MM.1S (cell line): ENCODE measurements at regions not wholly inside any gene's neighbourhood (a gene's known extent, or its start where the extent isn't known, plus 50 kb on each side); places are given as distances from the start of the nearest gene placed in this dataset.
"Not testable (repeated sequence)": the region's sequence is repeated elsewhere in the genome, so short reads cannot be mapped to it uniquely, and the experiment has no call there.

ENCODE experiments used
- DNase-seq: peaks from one replicate; pipeline ENCODE4 v3.0.0-alpha.2; 2015
- H2AFZ ChIP-seq: fragments of 300-600 bp; sonication (generic); 2 replicates; pipeline ENCODE4 v1.6.0; 2016; ENCODE audit warnings: antibody characterized with exemption, low read length
- H3F3A ChIP-seq: fragments of 300-600 bp; sonication (generic); 2 replicates; pipeline ENCODE4 v1.6.1; 2016; ENCODE audit warnings: mild to moderate bottlenecking, antibody characterized with exemption, low read length, moderate library complexity, mixed read lengths; ENCODE audit not compliant: insufficient read depth
- H3K27ac ChIP-seq: fragments of 300-600 bp; sonication (generic); 2 replicates; pipeline ENCODE4 v1.5.1; 2016; ENCODE audit warnings: mild to moderate bottlenecking, low read length
- H3K27me3 ChIP-seq: fragments of 300-600 bp; sonication (generic); replicated peaks from 2 replicates; pipeline ENCODE4 v1.6.0; 2016; ENCODE audit warnings: low read length; ENCODE audit not compliant: insufficient read depth
- H3K36me3 ChIP-seq: fragments of 300-600 bp; sonication (generic); replicated peaks from 2 replicates; pipeline ENCODE4 v1.6.1; 2016; ENCODE audit warnings: mild to moderate bottlenecking, low read length, mixed read lengths; ENCODE audit not compliant: insufficient read depth
- H3K4me1 ChIP-seq: fragments of 300-600 bp; sonication (generic); 2 replicates; pipeline ENCODE4 v1.6.1; 2016; ENCODE audit warnings: low read length, mixed read lengths
- H3K4me2 ChIP-seq: fragments of 300-600 bp; sonication (generic); 2 replicates; pipeline ENCODE4 v1.6.0; 2016; ENCODE audit warnings: low read depth, low read length
- H3K4me3 ChIP-seq: fragments of 300-600 bp; sonication (generic); 2 replicates; pipeline ENCODE4 v1.5.1; 2016; ENCODE audit warnings: low read length, mixed read lengths
- H3K79me2 ChIP-seq: fragments of 300-600 bp; sonication (generic); 2 replicates; pipeline ENCODE4 v1.6.1; 2016; ENCODE audit warnings: mixed run types, low read length, mixed read lengths
- H3K9ac ChIP-seq: fragments of 300-600 bp; sonication (generic); 2 replicates; pipeline ENCODE4 v1.6.1; 2016; ENCODE audit warnings: low read length, mixed read lengths
- H3K9me2 ChIP-seq: fragments of 300-600 bp; sonication (generic); replicated peaks from 2 replicates; pipeline ENCODE4 v1.6.1; 2016; ENCODE audit warnings: mild to moderate bottlenecking, low read length, mixed read lengths; ENCODE audit not compliant: insufficient read depth
- H3K9me3 ChIP-seq: fragments of 300-600 bp; sonication (generic); replicated peaks from 2 replicates; pipeline ENCODE4 v1.6.1; 2016; ENCODE audit warnings: mild to moderate bottlenecking, low read length, mixed read lengths; ENCODE audit not compliant: insufficient read depth
- H4K20me1 ChIP-seq: fragments of 300-600 bp; sonication (generic); 2 replicates; pipeline ENCODE4 v1.6.1; 2016; ENCODE audit warnings: mild to moderate bottlenecking, low read length, moderate library complexity, mixed read lengths; ENCODE audit not compliant: insufficient read depth
- EZH2 ChIP-seq: fragments of 300-600 bp; sonication (generic); optimal IDR thresholded peaks from 2 replicates; pipeline ENCODE3; 2017; ENCODE audit warnings: low read depth, mild to moderate bottlenecking, antibody characterized with exemption, low read length, mixed read lengths
- EZH2phosphoT487 ChIP-seq: fragments of 300-600 bp; sonication (generic); IDR thresholded peaks from 2 replicates; pipeline ENCODE4 v1.6.1; 2018; ENCODE audit warnings: antibody characterized with exemption, low read length
- TF ChIP-seq, protein P1 (sequence below): fragments of 300-600 bp; sonication (generic); IDR thresholded peaks from 2 replicates; pipeline ENCODE4 v1.5.1; 2016; ENCODE audit warnings: antibody characterized with exemption, low read length, mixed read lengths

DNA sequence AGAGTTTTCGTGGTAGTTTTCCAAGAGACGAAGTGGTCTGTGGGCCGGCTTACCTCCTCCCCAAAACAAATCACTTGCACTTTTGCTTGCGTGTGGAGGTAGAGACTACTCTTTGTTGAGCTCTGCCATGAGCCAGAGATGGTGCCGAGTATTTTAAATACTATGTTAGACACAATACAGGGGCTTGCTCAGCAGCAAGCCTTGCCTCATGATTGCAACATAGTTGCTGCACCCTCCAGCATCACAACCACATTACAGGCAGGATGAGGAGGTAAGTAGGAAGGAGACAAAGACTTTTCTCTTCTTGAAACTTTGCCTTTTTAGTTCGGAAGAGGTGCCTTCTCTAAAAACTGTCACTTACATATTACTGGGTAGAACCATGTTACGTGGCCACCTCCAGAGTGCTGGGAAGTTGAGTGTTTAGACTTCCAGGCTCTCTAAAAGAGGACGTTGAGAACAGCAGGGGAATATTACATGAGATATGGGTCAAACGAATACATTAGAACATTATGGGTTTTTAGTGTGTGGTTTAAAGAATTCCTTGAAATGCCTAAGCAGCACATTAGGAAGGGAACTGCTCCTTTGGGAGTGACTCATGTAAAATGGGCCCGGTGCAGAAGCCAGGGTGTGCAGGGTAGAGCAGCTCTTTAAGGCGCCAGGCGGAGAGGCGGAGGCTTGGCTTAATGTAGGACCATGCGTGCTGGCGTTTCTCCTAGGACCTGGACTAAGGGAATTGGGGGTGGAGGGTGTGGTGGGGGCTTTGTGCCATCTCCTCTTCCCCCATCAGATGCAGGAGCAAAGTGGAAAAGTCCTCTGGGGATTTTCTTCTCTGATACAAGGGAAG is 110.6 kb upstream of the PRMT8 start:
- Histone ChIP-seq H4K20me1 (no peaks in the 10 kb centered on the region), H3K27ac (no peak overlapping the region), H3K79me2 (no peaks in the 10 kb centered on the region), H3K4me1 (no peaks in the 10 kb centered on the region), H3K4me3 (no peak overlapping the region), H3K9me3 (no peaks in the 10 kb centered on the region), H3F3A (no peaks in the 10 kb centered on the region), H3K36me3 (no peaks in the 10 kb centered on the region), H3K4me2 (no peak overlapping the region), H3K9ac (no peak overlapping the region), H3K27me3 (peaks cover 4% of the 10 kb centered on the region; the same call in 1 of the 2 replicates), H2AFZ (no peak overlapping the region), H3K9me2 (no peaks in the 10 kb centered on the region)
- DNase-seq, result no peak
- no peak for TF ChIP-seq EZH2
- TF ChIP-seq, protein P1, sequence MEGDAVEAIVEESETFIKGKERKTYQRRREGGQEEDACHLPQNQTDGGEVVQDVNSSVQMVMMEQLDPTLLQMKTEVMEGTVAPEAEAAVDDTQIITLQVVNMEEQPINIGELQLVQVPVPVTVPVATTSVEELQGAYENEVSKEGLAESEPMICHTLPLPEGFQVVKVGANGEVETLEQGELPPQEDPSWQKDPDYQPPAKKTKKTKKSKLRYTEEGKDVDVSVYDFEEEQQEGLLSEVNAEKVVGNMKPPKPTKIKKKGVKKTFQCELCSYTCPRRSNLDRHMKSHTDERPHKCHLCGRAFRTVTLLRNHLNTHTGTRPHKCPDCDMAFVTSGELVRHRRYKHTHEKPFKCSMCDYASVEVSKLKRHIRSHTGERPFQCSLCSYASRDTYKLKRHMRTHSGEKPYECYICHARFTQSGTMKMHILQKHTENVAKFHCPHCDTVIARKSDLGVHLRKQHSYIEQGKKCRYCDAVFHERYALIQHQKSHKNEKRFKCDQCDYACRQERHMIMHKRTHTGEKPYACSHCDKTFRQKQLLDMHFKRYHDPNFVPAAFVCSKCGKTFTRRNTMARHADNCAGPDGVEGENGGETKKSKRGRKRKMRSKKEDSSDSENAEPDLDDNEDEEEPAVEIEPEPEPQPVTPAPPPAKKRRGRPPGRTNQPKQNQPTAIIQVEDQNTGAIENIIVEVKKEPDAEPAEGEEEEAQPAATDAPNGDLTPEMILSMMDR, result no peak
- no peak for TF ChIP-seq EZH2phosphoT487

DNA sequence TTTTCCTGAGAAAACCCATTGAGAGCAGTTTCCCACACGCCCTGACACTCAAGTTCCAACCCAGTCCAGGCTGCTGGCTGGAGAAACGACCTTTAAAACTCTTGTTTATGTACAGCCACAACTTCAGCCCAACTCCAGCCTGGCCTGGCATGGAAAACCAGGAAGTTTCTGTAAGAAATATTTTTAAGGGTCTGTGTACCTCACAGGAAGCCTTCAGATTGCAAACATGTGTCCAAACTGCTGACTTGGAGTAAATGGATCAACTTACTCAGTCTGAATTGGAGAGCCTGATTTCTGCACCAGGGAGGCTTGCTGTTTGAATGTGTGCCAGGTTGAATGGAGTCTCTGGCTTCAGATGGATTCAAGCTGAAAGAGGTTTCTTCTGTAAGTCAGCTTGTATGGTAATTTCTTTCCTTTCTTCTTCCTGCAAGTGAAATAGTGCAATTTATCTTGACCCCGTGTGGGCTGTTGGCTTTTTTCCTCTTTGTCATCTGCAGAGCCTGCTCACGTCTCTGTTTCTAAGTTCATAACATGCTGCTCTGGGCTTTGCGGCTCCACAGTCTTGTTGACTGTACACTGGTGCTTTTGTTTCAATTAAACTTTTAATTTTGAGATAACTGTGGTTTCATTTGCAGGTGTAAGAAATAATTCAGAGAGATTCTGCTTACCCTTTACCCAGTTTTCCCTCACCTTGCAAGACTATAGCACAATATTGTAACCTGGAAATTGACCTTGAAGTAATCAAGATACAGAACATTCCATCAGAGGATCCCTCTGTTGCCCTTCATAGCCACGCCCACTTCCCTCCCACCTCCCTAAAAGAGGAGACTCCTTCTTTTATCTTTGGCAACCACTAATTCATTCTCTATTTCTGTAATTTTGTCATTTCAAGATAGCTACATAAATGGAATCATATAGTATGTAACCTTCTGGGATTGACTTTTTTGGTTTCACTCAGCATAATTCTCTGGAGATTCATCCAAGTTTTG is 109.7 kb upstream of the PRMT8 start:
- Histone ChIP-seq H3K4me2 (no peak overlapping the region), H3K27me3 (peaks cover 11% of the 10 kb centered on the region; the same call in 1 of the 2 replicates), H3K4me3 (no peak overlapping the region), H3K36me3 (no peaks in the 10 kb centered on the region), H3K9me3 (no peaks in the 10 kb centered on the region), H4K20me1 (no peaks in the 10 kb centered on the region), H3K4me1 (no peaks in the 10 kb centered on the region), H3K9ac (no peak overlapping the region), H3K9me2 (no peaks in the 10 kb centered on the region), H3K27ac (no peak overlapping the region), H3K79me2 (no peaks in the 10 kb centered on the region), H2AFZ (no peak overlapping the region), H3F3A (no peaks in the 10 kb centered on the region)
- no peak for DNase-seq
- no peak for TF ChIP-seq EZH2
- TF ChIP-seq, protein P1, result no peak
- TF ChIP-seq EZH2phosphoT487, result no peak

DNA sequence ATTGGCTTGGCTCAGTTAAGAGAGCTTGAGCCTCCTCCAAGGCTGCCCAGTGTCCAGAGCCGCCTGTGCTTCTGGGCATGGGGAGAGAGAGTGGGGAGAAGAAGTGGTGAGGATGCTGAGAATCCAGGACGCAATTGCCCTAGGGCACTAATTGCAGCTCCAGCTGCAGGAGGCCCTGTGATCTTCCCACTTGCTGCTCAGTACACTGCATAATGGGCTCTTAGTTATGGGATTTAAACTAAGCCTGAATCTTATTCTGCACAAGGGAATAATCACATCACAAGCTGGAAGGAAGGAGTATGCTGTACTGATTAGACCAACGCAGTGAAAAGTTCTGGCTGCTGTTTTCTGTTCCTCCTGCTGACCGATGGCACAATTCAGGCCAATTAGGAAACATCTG is 101.0 kb upstream of the PRMT8 start:
- Histone ChIP-seq H2AFZ (no peak overlapping the region), H3K4me3 (no peak overlapping the region), H3K27me3 (peaks cover 7% of the 10 kb centered on the region; the same call in 1 of the 2 replicates), H3K9ac (no peak overlapping the region), H3K79me2 (no peaks in the 10 kb centered on the region), H3K9me2 (no peaks in the 10 kb centered on the region), H3F3A (no peaks in the 10 kb centered on the region), H3K27ac (no peak overlapping the region), H3K36me3 (no peaks in the 10 kb centered on the region), H3K4me2 (no peak overlapping the region), H3K4me1 (no peaks in the 10 kb centered on the region), H3K9me3 (no peaks in the 10 kb centered on the region), H4K20me1 (no peaks in the 10 kb centered on the region)
- TF ChIP-seq EZH2 (no peak), EZH2phosphoT487 (no peak)
- TF ChIP-seq, protein P1, result no peak
- no peak for DNase-seq

DNA sequence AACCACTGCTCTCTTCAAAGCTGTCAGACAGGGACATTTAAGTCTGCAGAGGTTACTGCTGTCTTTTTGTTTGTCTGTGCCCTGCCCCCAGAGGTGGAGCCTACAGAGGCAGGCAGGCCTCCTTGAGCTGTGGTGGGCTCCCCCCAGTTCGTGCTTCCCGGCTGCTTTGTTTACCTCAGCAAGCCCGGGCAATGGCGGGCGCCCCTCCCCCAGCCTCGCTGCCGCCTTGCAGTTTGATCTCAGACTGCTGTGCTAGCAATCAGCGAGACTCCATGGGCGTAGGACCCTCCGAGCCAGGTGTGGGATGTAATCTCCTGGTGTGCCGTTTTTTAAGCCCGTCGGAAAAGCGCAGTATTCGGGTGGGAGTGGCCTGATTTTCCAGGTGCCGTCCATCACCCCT is 93.4 kb upstream of the PRMT8 start:
- not testable (repeated sequence) for DNase-seq, H3K4me2 ChIP-seq, H2AFZ ChIP-seq, H3K9ac ChIP-seq, H3K9me2 ChIP-seq, H3F3A ChIP-seq, H3K79me2 ChIP-seq, H4K20me1 ChIP-seq, H3K27ac ChIP-seq, H3K4me1 ChIP-seq, H3K9me3 ChIP-seq, H3K36me3 ChIP-seq, H3K27me3 ChIP-seq, H3K4me3 ChIP-seq
